ENCODE measurements at regions not wholly inside any gene's neighbourhood (a gene's known extent, or its start where the extent isn't known, plus 50 kb on each side); places are given as distances from the start of the nearest gene placed in this dataset.

- Histone ChIP-seq H4K20me1 (ENCODE audit: insufficient read depth, low read length, poor library complexity, severe bottlenecking) (no peaks in the 10 kb centered on the region), H3K36me3 (ENCODE audit: insufficient read depth, low read length) (no peaks in the 10 kb centered on the region), H3K9me2 (replicated peaks; ENCODE audit: low read depth, low read length) (no peaks in the 10 kb centered on the region), H3K9ac (ENCODE audit: low read depth, low read length, poor library complexity, severe bottlenecking) (no peak overlapping the region), H3K4me3 (ENCODE audit: low read length, poor library complexity, severe bottlenecking) (no peak overlapping the region), H3K9me3 (ENCODE audit: insufficient read depth, low read depth, low read length) (peaks cover 12% of the 10 kb centered on the region; the same call in 1 of the 2 replicates), H3K4me1 (ENCODE audit: insufficient read depth, low read length, poor library complexity, severe bottlenecking) (no peaks in the 10 kb centered on the region), H3K27me3 (ENCODE audit: insufficient read depth, low read length, poor library complexity, severe bottlenecking) (no peaks in the 10 kb centered on the region), H3K4me2 (ENCODE audit: low read depth, low read length, poor library complexity, severe bottlenecking) (no peak overlapping the region), H2AFZ (ENCODE audit: low read length) (no peak overlapping the region), H3F3A (ENCODE audit: low read depth) (no peaks in the 10 kb centered on the region), H3K79me2 (ENCODE audit: insufficient read depth, low read length) (no peaks in the 10 kb centered on the region)
- TF ChIP-seq CTCF (conservative IDR thresholded peaks at IDR 0.05; ENCODE audit: low read length) = no peak
- TF ChIP-seq EZH2phosphoT487 (IDR thresholded peaks at IDR 0.05; ENCODE audit: borderline replicate concordance) = no peak
Measured at GRCh38 chr12:34334953-34335743, 312.9 kb downstream of the ALG10 start.

DNA sequence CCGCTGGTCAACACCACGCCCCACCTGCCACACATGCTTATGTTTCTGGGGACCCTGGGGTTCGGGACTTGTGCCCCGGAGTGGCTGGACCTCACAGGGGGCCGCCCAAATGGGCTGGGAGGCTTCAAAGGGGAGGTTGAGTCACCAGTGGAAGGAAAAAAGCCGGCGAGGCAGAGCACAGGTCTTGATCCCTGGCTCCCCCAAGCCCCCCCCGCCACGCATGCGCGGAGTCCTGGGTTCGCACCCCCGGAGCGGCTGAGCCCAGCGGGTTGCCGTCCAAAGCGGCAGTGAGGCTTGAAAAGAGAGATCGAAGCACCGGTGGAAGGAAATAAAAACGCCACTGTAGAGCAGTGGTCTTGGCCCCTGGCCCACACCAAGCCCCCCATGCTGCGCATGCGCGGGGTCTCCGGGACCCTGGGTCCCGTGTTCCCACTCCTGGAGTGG is 313.5 kb downstream of the ALG10 start:
- no peak overlapping the region for H3K4me3 ChIP-seq (ENCODE audit: low read length, poor library complexity, severe bottlenecking)
- no peaks in the 10 kb centered on the region for H3F3A ChIP-seq (ENCODE audit: low read depth)
- no peaks in the 10 kb centered on the region for H3K27me3 ChIP-seq (ENCODE audit: insufficient read depth, low read length, poor library complexity, severe bottlenecking)
- no peaks in the 10 kb centered on the region for H3K4me1 ChIP-seq (ENCODE audit: insufficient read depth, low read length, poor library complexity, severe bottlenecking)
- no peaks in the 10 kb centered on the region for H3K36me3 ChIP-seq (ENCODE audit: insufficient read depth, low read length)
- no peaks in the 10 kb centered on the region for H3K79me2 ChIP-seq (ENCODE audit: insufficient read depth, low read length)
- no peaks in the 10 kb centered on the region for H3K9me2 ChIP-seq (replicated peaks; ENCODE audit: low read depth, low read length)
- H3K9me3 ChIP-seq (ENCODE audit: insufficient read depth, low read depth, low read length) = peaks cover 6% of the 10 kb centered on the region; the same call in 1 of the 2 replicates
- no peaks in the 10 kb centered on the region for H4K20me1 ChIP-seq (ENCODE audit: insufficient read depth, low read length, poor library complexity, severe bottlenecking)
- H3K4me2 ChIP-seq (ENCODE audit: low read depth, low read length, poor library complexity, severe bottlenecking) = no peak overlapping the region
- H2AFZ ChIP-seq (ENCODE audit: low read length) = no peak overlapping the region
- TF ChIP-seq EZH2phosphoT487 (IDR thresholded peaks at IDR 0.05; ENCODE audit: borderline replicate concordance) (no peak), CTCF (conservative IDR thresholded peaks at IDR 0.05; ENCODE audit: low read length) (no peak)
- H3K9ac ChIP-seq (ENCODE audit: low read depth, low read length, poor library complexity, severe bottlenecking) = no peak overlapping the region

- TF ChIP-seq EZH2phosphoT487 (IDR thresholded peaks at IDR 0.05; ENCODE audit: borderline replicate concordance) (no peak), CTCF (conservative IDR thresholded peaks at IDR 0.05; ENCODE audit: low read length) (no peak)
- H3K4me3 ChIP-seq (ENCODE audit: low read length, poor library complexity, severe bottlenecking) = no peak overlapping the region
- H3K4me1 ChIP-seq (ENCODE audit: insufficient read depth, low read length, poor library complexity, severe bottlenecking) = no peaks in the 10 kb centered on the region
- no peaks in the 10 kb centered on the region for H3K9me2 ChIP-seq (replicated peaks; ENCODE audit: low read depth, low read length)
- H3F3A ChIP-seq (ENCODE audit: low read depth) = no peaks in the 10 kb centered on the region
- H3K27me3 ChIP-seq (ENCODE audit: insufficient read depth, low read length, poor library complexity, severe bottlenecking) = no peaks in the 10 kb centered on the region
- no peaks in the 10 kb centered on the region; the same call in 1 of the 2 replicates for H3K9me3 ChIP-seq (ENCODE audit: insufficient read depth, low read depth, low read length)
- no peaks in the 10 kb centered on the region for H3K79me2 ChIP-seq (ENCODE audit: insufficient read depth, low read length)
- H3K9ac ChIP-seq (ENCODE audit: low read depth, low read length, poor library complexity, severe bottlenecking) = no peak overlapping the region
- H3K36me3 ChIP-seq (ENCODE audit: insufficient read depth, low read length) = no peaks in the 10 kb centered on the region
- H2AFZ ChIP-seq (ENCODE audit: low read length) = no peak overlapping the region
- H4K20me1 ChIP-seq (ENCODE audit: insufficient read depth, low read length, poor library complexity, severe bottlenecking) = no peaks in the 10 kb centered on the region
- no peak overlapping the region for H3K4me2 ChIP-seq (ENCODE audit: low read depth, low read length, poor library complexity, severe bottlenecking)
Measured at GRCh38 chr12:34336619-34337465, 314.5 kb downstream of the ALG10 start.

Measured in Loucy (cell line).